ENCODE measurements at regions not wholly inside any gene's neighbourhood (a gene's known extent, or its start where the extent isn't known, plus 50 kb on each side); places are given as distances from the start of the nearest gene placed in this dataset.

GRCh38 chr4:10959586-10959985 lies 275.0 kb upstream of the CLNK start (continued):
- TF ChIP-seq PREB (CRISPR knock-in tag; IDR thresholded peaks at IDR 0.05; ENCODE audit: borderline replicate concordance) (no peak), ZNF317 (CRISPR knock-in tag; IDR thresholded peaks at IDR 0.05; ENCODE audit: borderline replicate concordance, low read depth) (no peak), ZMAT4 (CRISPR knock-in tag; IDR thresholded peaks at IDR 0.05) (no peak)

GRCh38 chr4:10958226-10958856 lies 273.8 kb upstream of the CLNK start:
- TF ChIP-seq SMAD4 (CRISPR knock-in tag; IDR thresholded peaks at IDR 0.05): no peak
- TF ChIP-seq NFYB (CRISPR knock-in tag; conservative IDR thresholded peaks at IDR 0.05; ENCODE audit: low read depth): no peak
- no peak for TF ChIP-seq MLX (CRISPR knock-in tag; IDR thresholded peaks at IDR 0.05)
- TF ChIP-seq ERG (CRISPR knock-in tag; IDR thresholded peaks at IDR 0.05): no peak
- TF ChIP-seq STAT6 (CRISPR knock-in tag; conservative IDR thresholded peaks at IDR 0.05; ENCODE audit: low read depth): no peak
- TF ChIP-seq ZNF121 (CRISPR knock-in tag; IDR thresholded peaks at IDR 0.05): no peak
- ATAC-seq: peak; percentile 71
- no peak overlapping the region for H3K4me3 Mint-ChIP-seq
- peaks cover 56% of the 10 kb centered on the region for H3K36me3 Mint-ChIP-seq
- ChIA-PET POLR2A (no interaction called here), CTCF (no interaction called here)
- DNase-seq (ENCODE audit: low spot score): no peak
- H3K27me3 Mint-ChIP-seq (ENCODE audit: low read depth): peaks cover 4% of the 10 kb centered on the region; the same call in 1 of the 2 replicates
- H3K27ac Mint-ChIP-seq: peak overlapping the region; percentile 33; the same call in 1 of the 2 replicates
- peaks cover 70% of the 10 kb centered on the region for H3K9me3 Mint-ChIP-seq
- peaks cover 24% of the 10 kb centered on the region for H3K4me1 Mint-ChIP-seq

GRCh38 chr4:10951306-10951705 lies 266.7 kb upstream of the CLNK start:
- ChIA-PET CTCF (no interaction called here), POLR2A (no interaction called here)
- peaks cover 15% of the 10 kb centered on the region for H3K27me3 Mint-ChIP-seq (ENCODE audit: low read depth)
- no peak for DNase-seq (ENCODE audit: low spot score)
- no peaks in the 10 kb centered on the region for H3K4me1 Mint-ChIP-seq
- H3K9me3 Mint-ChIP-seq: peaks cover 83% of the 10 kb centered on the region
- no peak for ATAC-seq
- peaks cover 63% of the 10 kb centered on the region for H3K36me3 Mint-ChIP-seq
- no peak overlapping the region for H3K4me3 Mint-ChIP-seq
- no peak overlapping the region for H3K27ac Mint-ChIP-seq
- TF ChIP-seq NFE2L1 (CRISPR knock-in tag; IDR thresholded peaks at IDR 0.05): no peak
- TF ChIP-seq NFYB (CRISPR knock-in tag; conservative IDR thresholded peaks at IDR 0.05; ENCODE audit: low read depth): no peak
- no peak for TF ChIP-seq AFF4 (CRISPR knock-in tag; IDR thresholded peaks at IDR 0.05; ENCODE audit: borderline replicate concordance)
